GM21447 (cell line): ENCODE measurements at regions not wholly inside any gene's neighbourhood (a gene's known extent, or its start where the extent isn't known, plus 50 kb on each side); places are given as distances from the start of the nearest gene placed in this dataset.

Experiments used
- ATAC-seq: cut with Tn5 transposase; IDR thresholded peaks from one replicate; pipeline ENCODE4 v1.9.1; 2021; ENCODE audit not compliant: unreplicated experiment

DNA sequence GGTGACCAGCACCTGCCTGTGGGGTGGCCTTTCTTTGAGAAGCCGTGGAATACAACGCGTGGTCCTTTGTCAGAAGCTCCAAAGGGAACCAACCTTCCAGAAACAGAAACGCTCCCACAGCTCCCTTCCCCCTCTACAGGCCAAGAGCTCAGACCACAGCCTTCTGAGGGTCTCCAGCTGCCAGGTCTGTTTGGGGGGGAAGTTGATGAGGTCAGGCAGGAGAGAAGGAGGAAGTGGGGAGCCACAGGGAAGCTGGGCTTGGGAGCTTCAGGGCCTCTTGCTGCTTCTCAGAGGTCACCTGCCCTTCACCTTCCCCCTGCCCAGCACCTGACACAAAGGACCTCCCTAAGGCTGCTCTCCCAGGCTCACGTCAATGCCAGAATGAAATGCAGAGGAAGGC, 287.7 kb upstream of the ID2 start:
- ATAC-seq: no peak

DNA sequence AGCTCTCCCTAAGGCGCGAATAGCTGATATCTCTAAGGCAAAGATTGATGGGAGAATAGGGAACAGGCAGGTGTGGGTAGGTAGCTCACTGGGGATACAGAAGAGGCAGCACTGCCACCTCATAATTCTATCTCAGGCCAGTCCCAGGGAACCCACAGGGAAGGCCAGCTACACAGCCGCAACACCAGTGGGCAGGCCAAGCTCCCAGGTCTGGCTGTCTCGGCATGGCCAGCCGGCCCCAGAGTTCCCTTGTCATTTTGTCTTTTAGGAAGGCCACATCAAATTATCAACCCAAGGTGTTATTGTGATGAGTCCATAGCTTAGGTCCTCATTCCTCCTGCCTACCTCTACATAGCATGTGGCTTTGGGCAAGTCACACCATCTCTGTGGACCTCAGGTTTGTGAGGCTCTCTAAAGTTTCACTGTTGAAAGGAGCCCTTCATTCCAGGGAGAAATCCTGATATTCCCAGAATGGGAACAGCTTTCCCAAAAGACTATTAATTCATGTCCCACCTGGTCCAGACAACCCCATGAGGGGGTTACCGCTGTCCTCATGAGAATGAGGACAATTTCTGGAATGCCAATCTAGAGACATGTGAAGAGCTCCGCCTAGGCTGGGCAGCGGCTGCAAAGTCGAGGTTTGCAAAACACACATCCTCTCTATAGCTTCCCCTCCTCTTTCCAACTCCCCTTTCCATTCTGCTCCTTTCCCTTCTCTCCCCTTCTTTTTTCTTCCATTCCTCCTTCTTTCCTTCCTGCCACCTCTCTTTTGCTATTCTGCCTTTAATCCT, 287.1 kb upstream of the ID2 start:
- no peak for ATAC-seq

GRCh38 chr2:8395718-8396117, 286.1 kb upstream of the ID2 start:
- ATAC-seq: no peak

DNA sequence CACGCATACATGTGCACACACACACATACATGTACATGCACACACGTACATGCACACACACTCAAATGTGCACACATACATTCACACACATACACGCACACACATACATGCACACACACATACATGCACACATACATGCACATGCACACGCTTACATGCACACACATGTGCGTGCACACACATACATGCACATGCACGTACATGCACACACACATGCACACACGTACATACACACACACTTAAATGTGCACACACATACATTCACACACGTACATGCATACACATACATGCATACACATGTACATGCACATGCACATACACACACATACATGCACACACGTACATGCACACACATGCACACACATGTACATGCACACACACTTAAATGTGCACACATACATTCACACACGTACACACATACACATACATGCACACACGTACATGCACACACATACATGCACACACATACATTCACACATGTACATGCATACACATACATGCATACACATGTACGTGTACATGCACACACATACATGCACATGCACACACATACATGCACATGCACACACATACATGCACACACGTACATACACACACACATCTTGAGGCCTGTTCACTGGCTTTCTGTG, 283.7 kb upstream of the ID2 start:
- no peak for ATAC-seq

DNA sequence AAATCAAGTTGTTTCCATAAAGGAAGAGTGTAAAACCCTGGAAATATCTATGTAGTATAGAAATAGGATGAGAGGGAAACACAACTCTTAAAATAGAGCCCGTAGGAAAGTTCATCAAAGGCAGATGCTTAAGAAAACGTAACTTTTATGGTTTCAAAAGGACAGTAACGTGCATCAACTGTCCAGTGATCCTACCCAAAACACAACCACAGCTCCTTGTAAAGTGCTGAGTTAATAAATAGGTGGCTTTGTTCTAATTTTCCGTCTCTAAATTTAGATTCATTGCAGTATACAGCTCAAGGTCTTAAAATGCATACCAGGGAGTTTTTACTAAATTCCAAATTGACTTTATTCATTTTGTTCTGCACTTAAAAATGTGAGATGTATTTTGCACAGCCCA, 282.1 kb upstream of the ID2 start:
- no peak for ATAC-seq

GRCh38 chr2:8400196-8400595, 281.7 kb upstream of the ID2 start:
- ATAC-seq: no peak

- ATAC-seq: no peak
Observed at GRCh38 chr2:8402222-8402621, 279.6 kb upstream of the ID2 start.

DNA sequence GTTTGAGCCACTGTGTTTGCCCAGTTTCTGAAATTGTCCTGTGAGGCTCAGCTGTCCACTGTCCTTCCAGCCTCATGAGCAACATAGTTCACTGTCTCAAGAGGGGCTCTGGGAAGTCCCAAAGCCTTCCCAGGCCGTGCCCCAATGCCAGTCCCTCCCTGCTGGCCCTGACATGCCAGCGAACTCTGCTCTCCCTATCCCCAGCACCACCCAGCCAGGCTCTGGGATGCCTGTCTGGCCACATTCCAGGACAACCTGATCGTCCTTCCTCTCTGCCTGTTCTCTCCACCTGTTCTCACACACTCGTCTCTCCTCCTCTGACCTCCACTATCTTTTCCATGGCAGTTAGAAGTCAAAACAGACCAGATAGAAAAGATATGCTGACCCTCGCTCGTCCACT, 278.0 kb upstream of the ID2 start:
- no peak for ATAC-seq

GRCh38 chr2:8405334-8405733, 276.5 kb upstream of the ID2 start:
- ATAC-seq: no peak

DNA sequence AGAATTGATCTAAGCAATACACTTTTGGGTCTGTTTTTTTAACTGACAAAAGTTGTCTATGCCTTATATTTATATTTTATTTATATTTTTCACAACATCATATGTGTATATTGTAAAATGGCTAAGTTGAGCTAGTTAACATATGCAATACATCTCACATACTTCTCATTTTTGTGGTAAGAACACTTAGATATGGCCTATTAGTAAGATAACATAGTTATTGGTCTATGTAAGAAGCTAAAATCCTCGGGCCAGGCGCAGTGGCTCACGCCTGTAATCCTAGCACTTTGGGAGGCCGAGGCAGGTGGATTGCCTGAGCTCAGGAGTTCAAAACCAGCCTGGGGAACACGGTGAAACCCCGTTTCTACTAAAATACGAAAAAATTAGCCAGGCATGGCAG, 275.6 kb upstream of the ID2 start:
- ATAC-seq: no peak

- no peak for ATAC-seq
Observed at GRCh38 chr2:8407332-8407731, 274.5 kb upstream of the ID2 start.

- peak; percentile 87 for ATAC-seq
Observed at GRCh38 chr2:8408560-8409460, 273.0 kb upstream of the ID2 start.

- no peak for ATAC-seq
Observed at GRCh38 chr2:8409461-8410260, 272.2 kb upstream of the ID2 start.

- ATAC-seq: no peak
Observed at GRCh38 chr2:8412082-8412481, 269.8 kb upstream of the ID2 start.

DNA sequence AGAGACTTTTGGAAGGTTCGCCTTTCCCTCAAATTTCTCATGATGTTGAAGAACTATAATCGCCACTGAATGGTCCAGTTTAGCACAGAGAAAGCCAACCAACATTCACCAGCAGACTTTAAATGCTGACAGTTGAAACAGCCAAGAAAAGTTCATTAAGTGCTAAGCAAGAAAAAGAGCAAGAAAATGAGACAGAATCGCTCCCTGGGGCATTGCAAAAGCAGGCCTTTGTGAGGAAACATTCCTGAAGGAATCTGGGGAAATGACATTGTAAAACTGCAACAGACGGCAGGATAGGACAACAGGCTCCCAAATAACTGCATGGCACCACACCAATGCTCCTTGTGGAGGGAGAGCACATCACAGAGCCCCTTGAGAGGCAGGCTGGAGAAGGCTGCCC, 269.3 kb upstream of the ID2 start:
- ATAC-seq: no peak

- ATAC-seq: no peak
Observed at GRCh38 chr2:8413589-8414135, 268.2 kb upstream of the ID2 start.

DNA sequence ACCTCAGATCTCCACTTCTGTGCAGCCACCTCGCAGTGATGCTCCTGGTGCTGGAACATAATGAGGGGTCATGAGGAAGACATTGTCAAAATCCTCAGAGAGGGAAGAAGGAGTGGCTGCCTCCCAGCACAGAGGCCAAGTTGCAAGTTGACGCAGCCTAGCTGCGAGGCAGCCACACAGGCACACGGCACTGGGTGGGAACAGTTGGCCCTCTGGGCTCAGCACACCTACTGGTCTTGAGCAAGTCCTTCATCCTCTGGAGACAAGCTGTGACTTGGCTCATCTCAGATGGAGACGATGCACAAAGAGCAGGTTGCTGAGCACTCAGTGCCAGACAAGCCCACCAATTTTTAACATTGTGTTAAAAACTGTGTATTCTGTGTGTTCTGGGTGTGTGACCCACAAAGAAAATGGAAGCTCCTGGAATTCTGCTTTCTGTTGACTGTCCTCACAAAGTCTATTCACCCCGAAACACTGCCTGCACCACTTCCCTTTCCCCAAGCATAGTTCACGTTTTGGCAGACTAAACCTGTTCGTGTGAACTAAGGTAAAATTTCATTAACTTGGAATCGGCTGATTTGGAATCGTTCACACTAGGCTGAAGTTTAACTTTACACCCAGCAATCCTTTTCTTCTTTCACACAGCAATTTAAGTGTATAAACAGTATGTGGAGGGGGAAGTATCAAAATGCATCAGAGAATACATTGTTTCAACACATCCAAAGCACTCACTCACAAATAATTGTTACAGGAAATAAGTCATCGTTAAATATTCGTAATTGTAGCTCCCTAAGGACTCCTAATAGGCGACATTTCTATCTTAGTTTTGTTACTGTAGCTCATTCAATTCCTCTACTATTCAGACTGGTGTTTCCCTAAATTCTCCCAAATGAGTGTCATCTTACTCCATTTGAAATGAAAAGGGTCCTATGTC, 266.6 kb upstream of the ID2 start:
- ATAC-seq: no peak

DNA sequence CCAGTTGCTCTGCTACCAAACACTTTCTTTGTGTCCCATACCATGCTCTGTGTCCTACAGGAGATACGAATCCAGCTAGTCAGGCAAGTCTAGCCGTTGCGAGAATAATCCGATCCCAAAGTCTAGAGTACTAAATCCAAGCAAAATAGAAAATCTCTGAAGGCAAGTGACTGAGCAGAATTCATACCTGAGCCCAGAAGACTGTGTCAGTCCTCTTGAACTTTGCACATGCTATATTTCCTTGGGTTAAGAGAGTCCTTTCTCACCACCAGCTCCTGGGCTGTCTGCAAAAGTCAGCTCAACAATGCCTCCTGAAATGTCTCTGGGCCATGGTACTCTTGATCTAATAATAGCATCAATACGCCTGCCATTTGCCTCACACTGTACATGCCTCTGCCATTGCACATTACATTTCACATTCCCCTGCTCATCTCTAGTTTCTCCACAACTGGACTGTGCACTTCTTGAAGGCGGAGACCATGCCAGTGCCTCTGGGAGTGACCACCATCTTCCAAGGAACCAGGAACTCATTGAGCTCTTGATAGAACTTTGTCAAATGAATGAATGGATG, 265.8 kb upstream of the ID2 start:
- ATAC-seq: no peak
